ENCODE measurements at regions not wholly inside any gene's neighbourhood (a gene's known extent, or its start where the extent isn't known, plus 50 kb on each side); places are given as distances from the start of the nearest gene placed in this dataset.
A peak's percentile ranks its signal among the peaks of the same experiment; 100 is the strongest.

DNA sequence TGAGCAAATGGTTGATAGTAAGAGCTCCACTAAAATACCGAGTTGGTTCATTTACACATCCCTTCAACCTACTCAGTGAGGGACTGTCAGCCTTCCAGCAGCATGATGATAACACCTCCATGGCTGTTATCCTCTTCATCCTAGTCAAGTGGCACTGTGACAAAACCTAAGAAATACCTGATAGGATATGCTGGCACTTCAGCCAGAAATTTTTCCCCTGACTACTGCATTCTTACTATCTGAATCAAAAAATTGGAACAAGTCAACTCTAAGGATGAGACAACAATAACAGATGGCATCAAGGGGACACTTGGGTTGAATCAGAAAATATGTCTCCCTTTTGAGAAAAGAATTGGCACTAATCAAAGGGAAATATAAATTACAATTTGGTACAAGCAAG lies 193.9 kb downstream of the KCTD12 start:
- H3K27ac ChIP-seq (replicated peaks): no peak overlapping the region
- TF ChIP-seq, protein P1, sequence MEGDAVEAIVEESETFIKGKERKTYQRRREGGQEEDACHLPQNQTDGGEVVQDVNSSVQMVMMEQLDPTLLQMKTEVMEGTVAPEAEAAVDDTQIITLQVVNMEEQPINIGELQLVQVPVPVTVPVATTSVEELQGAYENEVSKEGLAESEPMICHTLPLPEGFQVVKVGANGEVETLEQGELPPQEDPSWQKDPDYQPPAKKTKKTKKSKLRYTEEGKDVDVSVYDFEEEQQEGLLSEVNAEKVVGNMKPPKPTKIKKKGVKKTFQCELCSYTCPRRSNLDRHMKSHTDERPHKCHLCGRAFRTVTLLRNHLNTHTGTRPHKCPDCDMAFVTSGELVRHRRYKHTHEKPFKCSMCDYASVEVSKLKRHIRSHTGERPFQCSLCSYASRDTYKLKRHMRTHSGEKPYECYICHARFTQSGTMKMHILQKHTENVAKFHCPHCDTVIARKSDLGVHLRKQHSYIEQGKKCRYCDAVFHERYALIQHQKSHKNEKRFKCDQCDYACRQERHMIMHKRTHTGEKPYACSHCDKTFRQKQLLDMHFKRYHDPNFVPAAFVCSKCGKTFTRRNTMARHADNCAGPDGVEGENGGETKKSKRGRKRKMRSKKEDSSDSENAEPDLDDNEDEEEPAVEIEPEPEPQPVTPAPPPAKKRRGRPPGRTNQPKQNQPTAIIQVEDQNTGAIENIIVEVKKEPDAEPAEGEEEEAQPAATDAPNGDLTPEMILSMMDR (IDR thresholded peaks at IDR 0.05; ENCODE audit: borderline replicate concordance): no peak
- H3K4me1 ChIP-seq: peaks cover 10% of the 10 kb centered on the region
- H3K9me3 ChIP-seq (replicated peaks): peaks cover 8% of the 10 kb centered on the region
- no peak for DNase-seq
- H3K36me3 ChIP-seq: no peaks in the 10 kb centered on the region
- no peak overlapping the region for H3K4me3 ChIP-seq
- H3K27me3 ChIP-seq (ENCODE audit: low read depth): no peaks in the 10 kb centered on the region
- intact Hi-C loops (cut with micrococcal nuclease): no loop called here

DNA sequence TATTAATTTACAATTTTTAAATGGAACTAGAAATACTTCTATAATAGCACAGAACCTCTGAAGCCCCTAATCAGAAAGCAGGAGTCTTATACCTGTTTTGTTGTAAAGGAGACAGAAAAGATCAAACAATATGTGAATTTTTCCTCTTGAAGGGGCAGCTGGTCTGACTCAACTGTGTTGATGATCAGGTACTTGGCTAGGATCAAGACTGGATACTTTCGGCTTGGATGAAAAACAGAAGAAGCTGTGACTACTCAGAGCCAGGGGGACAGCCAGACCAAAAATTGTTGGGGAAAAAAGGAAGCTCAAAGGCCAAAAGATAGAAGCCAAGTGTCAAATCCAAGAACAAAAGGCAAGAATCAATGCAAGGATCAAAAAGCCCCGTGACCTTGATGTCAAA lies 195.6 kb downstream of the KCTD12 start:
- no peaks in the 10 kb centered on the region for H3K27me3 ChIP-seq (ENCODE audit: low read depth)
- DNase-seq: no peak
- TF ChIP-seq, protein P1 (IDR thresholded peaks at IDR 0.05; ENCODE audit: borderline replicate concordance): no peak
- peaks cover 10% of the 10 kb centered on the region for H3K4me1 ChIP-seq
- no peak overlapping the region for H3K27ac ChIP-seq (replicated peaks)
- no peaks in the 10 kb centered on the region for H3K36me3 ChIP-seq
- H3K9me3 ChIP-seq (replicated peaks): peaks cover 8% of the 10 kb centered on the region
- H3K4me3 ChIP-seq: no peak overlapping the region
- intact Hi-C loops (cut with micrococcal nuclease): no loop called here

DNA sequence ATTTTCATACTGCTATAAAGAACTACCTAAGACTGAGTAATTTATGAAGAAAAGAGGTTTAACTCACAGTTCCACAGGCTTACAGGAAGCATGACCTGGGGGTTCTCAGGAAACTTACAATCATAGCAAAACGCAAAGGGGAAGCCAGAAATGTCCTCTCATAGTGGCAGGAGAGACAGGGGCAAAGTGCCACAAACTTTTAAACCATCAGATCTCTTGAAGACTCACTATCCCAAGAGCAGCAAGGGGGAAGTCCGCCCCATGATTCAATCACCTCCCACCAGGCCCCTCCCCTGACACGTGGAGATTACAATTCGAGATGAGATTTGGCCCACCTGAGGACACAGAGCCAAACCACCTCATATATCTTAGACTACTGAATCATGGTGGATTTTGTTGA lies 198.7 kb downstream of the KCTD12 start:
- H3K4me1 ChIP-seq: peaks cover 19% of the 10 kb centered on the region
- no peaks in the 10 kb centered on the region for H3K36me3 ChIP-seq
- TF ChIP-seq, protein P1 (IDR thresholded peaks at IDR 0.05; ENCODE audit: borderline replicate concordance): no peak
- intact Hi-C loops (cut with micrococcal nuclease): no loop called here
- H3K9me3 ChIP-seq (replicated peaks): peaks cover 8% of the 10 kb centered on the region
- no peak for DNase-seq
- peak overlapping the region; percentile 17 for H3K27ac ChIP-seq (replicated peaks)
- no peaks in the 10 kb centered on the region for H3K27me3 ChIP-seq (ENCODE audit: low read depth)
- H3K4me3 ChIP-seq: no peak overlapping the region

- peaks cover 8% of the 10 kb centered on the region for H3K9me3 ChIP-seq (replicated peaks)
- no peaks in the 10 kb centered on the region for H3K27me3 ChIP-seq (ENCODE audit: low read depth)
- no peaks in the 10 kb centered on the region for H3K36me3 ChIP-seq
- H3K4me1 ChIP-seq: peaks cover 19% of the 10 kb centered on the region
- H3K27ac ChIP-seq (replicated peaks): no peak overlapping the region
- intact Hi-C loops (cut with micrococcal nuclease): no loop called here
- H3K4me3 ChIP-seq: no peak overlapping the region
- TF ChIP-seq, protein P1 (IDR thresholded peaks at IDR 0.05; ENCODE audit: borderline replicate concordance): no peak
- DNase-seq: no peak
These were observed 200.3 kb downstream of the KCTD12 start for GRCh38 chr13:76685938-76686337.

DNA sequence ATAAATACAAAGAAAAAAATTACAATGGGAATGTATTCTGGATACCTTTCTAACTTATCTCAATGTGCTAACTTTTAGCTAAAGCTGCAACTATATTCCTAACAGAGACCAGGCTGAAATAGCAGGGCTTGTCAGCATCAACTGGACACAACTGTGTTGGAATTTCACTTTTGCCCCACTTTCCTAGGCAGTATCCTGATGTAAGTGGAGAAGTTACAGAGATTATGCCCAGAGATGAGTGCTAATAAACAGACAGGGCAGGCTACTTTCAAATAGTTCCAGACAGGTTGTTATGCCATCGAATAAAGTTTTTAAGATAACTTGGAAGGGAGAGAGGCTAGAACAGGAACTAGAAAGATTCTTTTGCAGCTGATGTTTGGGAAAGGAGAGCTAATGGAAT lies 201.9 kb downstream of the KCTD12 start:
- H3K36me3 ChIP-seq: no peaks in the 10 kb centered on the region
- peaks cover 8% of the 10 kb centered on the region for H3K9me3 ChIP-seq (replicated peaks)
- H3K4me3 ChIP-seq: no peak overlapping the region
- H3K27me3 ChIP-seq (ENCODE audit: low read depth): no peaks in the 10 kb centered on the region
- TF ChIP-seq, protein P1 (IDR thresholded peaks at IDR 0.05; ENCODE audit: borderline replicate concordance): no peak
- H3K27ac ChIP-seq (replicated peaks): no peak overlapping the region
- intact Hi-C loops (cut with micrococcal nuclease): no loop called here
- DNase-seq: no peak
- H3K4me1 ChIP-seq: peaks cover 14% of the 10 kb centered on the region

GRCh38 chr13:76683854-76684253 lies 202.4 kb downstream of the KCTD12 start:
- peaks cover 3% of the 10 kb centered on the region for H3K9me3 ChIP-seq (replicated peaks)
- intact Hi-C loops (cut with micrococcal nuclease): no loop called here
- H3K27me3 ChIP-seq (ENCODE audit: low read depth): no peaks in the 10 kb centered on the region
- DNase-seq: no peak
- peaks cover 14% of the 10 kb centered on the region for H3K4me1 ChIP-seq
- TF ChIP-seq, protein P1 (IDR thresholded peaks at IDR 0.05; ENCODE audit: borderline replicate concordance): no peak
- H3K4me3 ChIP-seq: no peak overlapping the region
- H3K27ac ChIP-seq (replicated peaks): no peak overlapping the region
- H3K36me3 ChIP-seq: no peaks in the 10 kb centered on the region

Data from left ventricle myocardium inferior (tissue), 1 donor.